AG09319 (cell line): ENCODE measurements at regions not wholly inside any gene's neighbourhood (a gene's known extent, or its start where the extent isn't known, plus 50 kb on each side); places are given as distances from the start of the nearest gene placed in this dataset.
A peak's percentile ranks its signal among the peaks of the same experiment; 100 is the strongest.

Experiments used
- DNase-seq: peaks from one replicate; pipeline ENCODE4 v3.0.0-alpha.2; 2010; ENCODE audit warnings: low read depth; ENCODE audit errors: extremely low read depth
- TF ChIP-seq, protein P1 (sequence below): IDR thresholded peaks from 2 replicates; pipeline ENCODE4 v1.5.1; 2011; ENCODE audit warnings: low read depth, mild to moderate bottlenecking, inconsistent platforms, low read length, moderate library complexity

DNA sequence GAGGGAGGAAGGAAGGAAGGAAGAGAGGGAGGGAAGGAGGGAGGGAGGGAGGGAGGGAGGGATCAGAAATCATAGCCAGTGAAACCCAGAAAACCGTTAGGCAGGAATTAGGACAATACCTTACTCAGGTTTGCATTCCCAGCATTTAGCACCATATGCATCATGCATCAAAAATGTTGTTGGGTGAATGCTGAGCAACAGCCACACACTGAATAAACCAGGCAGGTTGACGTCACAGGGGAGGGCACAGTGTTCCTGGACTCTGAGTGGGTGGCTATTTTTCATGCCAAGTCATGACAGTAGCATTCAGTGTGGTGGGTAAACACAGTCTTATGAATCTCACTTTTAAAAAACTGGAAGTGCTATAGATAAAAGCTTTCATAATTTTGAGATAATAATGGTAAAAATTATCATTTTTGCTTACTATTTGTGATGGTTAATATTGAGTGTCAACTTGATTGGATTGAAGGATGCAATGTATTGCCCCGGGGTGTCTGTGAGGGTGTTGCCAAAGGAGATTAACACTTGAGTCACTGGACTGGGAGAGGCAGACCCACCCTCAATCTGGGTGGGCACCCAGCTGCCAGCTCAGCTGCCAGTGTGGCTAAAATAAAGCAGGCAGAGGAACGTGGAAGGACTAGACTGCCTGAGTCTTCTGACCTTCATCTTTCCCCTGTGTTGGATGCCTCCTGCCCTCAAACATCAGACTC, 199.1 kb upstream of the PRKCQ start:
- TF ChIP-seq, protein P1, sequence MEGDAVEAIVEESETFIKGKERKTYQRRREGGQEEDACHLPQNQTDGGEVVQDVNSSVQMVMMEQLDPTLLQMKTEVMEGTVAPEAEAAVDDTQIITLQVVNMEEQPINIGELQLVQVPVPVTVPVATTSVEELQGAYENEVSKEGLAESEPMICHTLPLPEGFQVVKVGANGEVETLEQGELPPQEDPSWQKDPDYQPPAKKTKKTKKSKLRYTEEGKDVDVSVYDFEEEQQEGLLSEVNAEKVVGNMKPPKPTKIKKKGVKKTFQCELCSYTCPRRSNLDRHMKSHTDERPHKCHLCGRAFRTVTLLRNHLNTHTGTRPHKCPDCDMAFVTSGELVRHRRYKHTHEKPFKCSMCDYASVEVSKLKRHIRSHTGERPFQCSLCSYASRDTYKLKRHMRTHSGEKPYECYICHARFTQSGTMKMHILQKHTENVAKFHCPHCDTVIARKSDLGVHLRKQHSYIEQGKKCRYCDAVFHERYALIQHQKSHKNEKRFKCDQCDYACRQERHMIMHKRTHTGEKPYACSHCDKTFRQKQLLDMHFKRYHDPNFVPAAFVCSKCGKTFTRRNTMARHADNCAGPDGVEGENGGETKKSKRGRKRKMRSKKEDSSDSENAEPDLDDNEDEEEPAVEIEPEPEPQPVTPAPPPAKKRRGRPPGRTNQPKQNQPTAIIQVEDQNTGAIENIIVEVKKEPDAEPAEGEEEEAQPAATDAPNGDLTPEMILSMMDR, result no peak
- peak; percentile 61 for DNase-seq

DNA sequence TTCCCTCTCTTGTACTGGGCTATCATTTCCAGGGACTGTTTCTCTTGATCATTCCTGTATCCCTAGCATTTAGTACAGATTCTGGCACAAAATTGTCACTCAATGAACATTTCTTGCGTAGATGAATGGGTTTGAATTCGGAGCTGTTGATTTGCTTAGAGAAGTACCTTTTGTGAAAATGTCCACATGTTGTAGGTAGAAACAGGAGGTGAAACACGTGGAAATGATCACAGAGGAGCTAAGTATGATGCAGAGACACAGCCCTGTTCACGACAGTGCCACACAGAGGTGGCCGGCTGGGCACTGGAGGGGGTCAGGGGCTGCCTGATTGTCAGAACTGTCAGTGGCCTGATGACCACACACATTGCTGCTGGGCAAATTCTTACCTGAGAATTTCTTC, 196.1 kb upstream of the PRKCQ start:
- no peak for DNase-seq
- TF ChIP-seq, protein P1, result no peak

DNA sequence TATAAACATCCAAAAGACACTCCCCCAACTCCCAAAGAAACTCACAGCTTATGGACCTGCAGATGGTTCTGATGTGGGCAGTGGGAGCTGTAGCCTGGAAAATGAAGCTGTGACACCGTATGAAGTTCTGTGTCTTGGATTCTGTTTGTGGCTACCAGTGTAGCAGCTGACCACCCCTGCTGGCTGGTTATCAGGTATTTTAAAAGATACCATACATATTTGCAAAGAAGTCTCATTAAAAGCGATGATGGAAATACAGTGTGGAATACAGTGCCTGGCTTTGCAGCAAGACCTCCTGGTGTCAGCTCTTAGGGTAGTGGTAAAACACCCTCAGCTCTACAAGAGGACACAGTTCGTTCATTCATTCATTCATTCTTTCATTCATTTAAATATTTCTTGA, 194.3 kb upstream of the PRKCQ start:
- no peak for DNase-seq
- TF ChIP-seq, protein P1, result no peak

DNA sequence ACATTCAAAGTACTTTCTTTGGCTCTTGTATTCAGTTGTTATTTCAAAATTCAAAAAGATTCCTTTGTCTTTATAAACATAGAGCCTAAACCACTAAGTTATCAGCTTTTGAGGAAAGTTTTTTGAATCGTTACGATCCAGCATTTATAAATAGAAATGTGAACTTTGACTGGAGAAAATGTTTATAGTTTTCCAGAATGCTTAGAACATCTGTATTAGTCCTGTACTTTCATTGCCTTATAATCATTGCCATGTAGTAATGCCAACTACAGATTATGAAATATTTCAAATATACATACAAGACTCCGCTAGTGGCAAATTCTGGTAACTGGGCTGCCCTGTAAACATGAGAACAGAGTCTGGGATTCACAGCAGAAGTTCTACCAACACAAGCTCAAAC, 191.3 kb upstream of the PRKCQ start:
- no peak for DNase-seq
- TF ChIP-seq, protein P1, result no peak

DNA sequence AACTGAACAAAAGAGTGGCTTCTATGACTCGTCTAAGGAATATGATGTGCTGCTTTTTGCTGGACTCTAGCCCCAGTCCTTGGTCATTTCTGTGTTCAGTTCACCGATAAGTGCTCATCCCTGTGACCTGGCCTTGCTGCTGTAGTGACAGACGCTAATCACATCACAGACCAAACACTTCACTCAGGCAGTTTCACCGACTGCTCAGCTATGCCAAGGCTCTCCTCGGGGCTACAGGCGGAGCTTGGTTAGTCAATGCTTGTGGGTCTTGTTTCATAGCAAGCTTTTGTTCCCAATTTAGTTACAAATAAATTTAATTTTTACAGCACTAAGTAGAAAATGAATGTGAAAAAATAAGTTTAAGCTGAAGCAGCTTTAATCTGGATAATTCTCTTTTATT, 190.8 kb upstream of the PRKCQ start:
- TF ChIP-seq, protein P1, result no peak
- no peak for DNase-seq

DNA sequence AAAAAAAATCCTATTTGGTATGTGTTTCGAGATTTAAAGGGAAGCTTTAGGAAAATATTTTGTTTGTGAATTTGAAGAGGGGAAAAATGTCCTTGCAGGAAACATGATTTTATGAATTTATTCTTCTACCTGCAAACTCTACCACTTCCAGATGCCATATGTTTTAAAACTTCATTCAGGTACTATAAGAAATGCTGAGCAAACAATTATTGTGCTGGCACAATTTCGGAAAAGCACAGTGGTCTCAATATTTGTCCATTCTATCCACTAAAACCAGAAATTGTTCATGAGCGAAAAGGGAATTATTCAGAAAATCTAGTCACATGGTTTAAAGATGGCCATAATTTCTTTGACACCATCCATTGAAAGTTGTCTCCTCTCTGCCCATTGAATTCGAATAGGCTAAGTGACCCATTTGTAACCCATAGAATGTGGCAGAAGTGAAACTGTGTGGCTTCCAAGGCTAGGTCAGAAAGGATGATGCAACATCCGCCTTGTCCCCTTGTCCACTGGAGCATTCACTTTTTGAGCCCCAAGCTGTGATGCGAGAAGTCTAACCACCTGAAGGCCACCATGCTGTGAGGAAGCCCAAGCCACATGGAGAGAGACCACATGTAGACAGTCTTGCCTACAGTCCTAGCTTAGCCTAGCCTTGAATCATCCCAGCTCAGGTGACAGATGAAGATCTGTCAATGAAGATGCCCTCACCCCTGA, 189.8 kb upstream of the PRKCQ start:
- DNase-seq, result no peak

More for the DNA sequence above, 189.8 kb upstream of the PRKCQ start:
- TF ChIP-seq, protein P1, result no peak
